GM19351 (cell line): ENCODE measurements at regions not wholly inside any gene's neighbourhood (a gene's known extent, or its start where the extent isn't known, plus 50 kb on each side); places are given as distances from the start of the nearest gene placed in this dataset.
"Not testable (repeated sequence)": the region's sequence is repeated elsewhere in the genome, so short reads cannot be mapped to it uniquely, and the experiment has no call there.

Source experiments
- ATAC-seq: cut with Tn5 transposase; IDR thresholded peaks from one replicate; pipeline ENCODE4 v1.9.1; 2021; ENCODE audit warnings: mild to moderate bottlenecking, moderate library complexity; ENCODE audit not compliant: unreplicated experiment

- ATAC-seq: no peak
Measured at GRCh38 chr5:116787570-116787969, 212.9 kb upstream of the SEMA6A start.

- no peak for ATAC-seq
Measured at GRCh38 chr5:116785106-116785505, 210.5 kb upstream of the SEMA6A start.

GRCh38 chr5:116779846-116780245 is 205.2 kb upstream of the SEMA6A start:
- no peak for ATAC-seq

- no peak for ATAC-seq
Measured at GRCh38 chr5:116778651-116779280, 204.1 kb upstream of the SEMA6A start.

- ATAC-seq: no peak
Measured at GRCh38 chr5:116778032-116778431, 203.4 kb upstream of the SEMA6A start.

- ATAC-seq: no peak
Measured at GRCh38 chr5:116773926-116774325, 199.3 kb upstream of the SEMA6A start.

- no peak for ATAC-seq
Measured at GRCh38 chr5:116772806-116773205, 198.2 kb upstream of the SEMA6A start.

GRCh38 chr5:116772152-116772501 is 197.5 kb upstream of the SEMA6A start:
- no peak for ATAC-seq

GRCh38 chr5:116771466-116772151 is 197.0 kb upstream of the SEMA6A start:
- ATAC-seq: no peak

- ATAC-seq: not testable (repeated sequence)
Measured at GRCh38 chr5:116769953-116770352, 195.3 kb upstream of the SEMA6A start.

GRCh38 chr5:116769470-116769869 is 194.8 kb upstream of the SEMA6A start:
- no peak for ATAC-seq

GRCh38 chr5:116766470-116766947 is 191.9 kb upstream of the SEMA6A start:
- ATAC-seq: peak; percentile 62

GRCh38 chr5:116765441-116765840 is 190.8 kb upstream of the SEMA6A start:
- ATAC-seq: no peak

GRCh38 chr5:116764941-116765340 is 190.3 kb upstream of the SEMA6A start:
- ATAC-seq: no peak

- ATAC-seq: peak; percentile 70
Measured at GRCh38 chr5:116763987-116764866, 189.6 kb upstream of the SEMA6A start.

GRCh38 chr5:116759860-116760640 is 185.4 kb upstream of the SEMA6A start:
- no peak for ATAC-seq

GRCh38 chr5:116757326-116757725 is 182.7 kb upstream of the SEMA6A start:
- no peak for ATAC-seq

- no peak for ATAC-seq
Measured at GRCh38 chr5:116756531-116756930, 181.9 kb upstream of the SEMA6A start.

- no peak for ATAC-seq
Measured at GRCh38 chr5:116754556-116754955, 179.9 kb upstream of the SEMA6A start.

GRCh38 chr5:116751684-116752083 is 177.1 kb upstream of the SEMA6A start:
- ATAC-seq: no peak
